KG1 (cell line): ENCODE measurements at regions not wholly inside any gene's neighbourhood (a gene's known extent, or its start where the extent isn't known, plus 50 kb on each side); places are given as distances from the start of the nearest gene placed in this dataset.

ENCODE experiments used
- DNase-seq: peaks from one replicate; lab custom pipeline; 2025; lab: John Stamatoyannopoulos, UW

- DNase-seq = peak; percentile 34
These were observed 84.9 kb upstream of the SLC44A3 start for GRCh38 chr1:94734963-94735901.

DNA sequence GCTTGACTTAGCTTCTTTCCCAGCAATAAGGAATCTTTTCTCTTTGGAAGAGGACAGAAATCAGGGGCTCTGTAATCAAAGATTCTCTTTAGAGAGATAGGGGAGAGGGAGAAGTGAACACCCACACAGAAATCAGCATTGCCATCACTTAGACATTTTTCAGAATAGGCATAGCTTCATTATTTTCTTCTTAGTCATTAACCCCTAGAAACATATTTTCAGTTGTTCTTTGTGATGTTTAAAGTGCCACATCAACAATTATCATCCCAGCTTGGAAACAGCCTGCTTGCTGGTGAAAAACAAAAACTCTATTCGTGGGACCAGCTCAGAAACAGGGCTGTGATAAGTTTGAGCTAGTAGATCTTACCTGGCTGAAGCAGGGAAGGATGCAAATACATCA lies 88.3 kb upstream of the SLC44A3 start:
- DNase-seq = no peak

- no peak for DNase-seq
These were observed 89.7 kb upstream of the SLC44A3 start for GRCh38 chr1:94730450-94730849.

DNA sequence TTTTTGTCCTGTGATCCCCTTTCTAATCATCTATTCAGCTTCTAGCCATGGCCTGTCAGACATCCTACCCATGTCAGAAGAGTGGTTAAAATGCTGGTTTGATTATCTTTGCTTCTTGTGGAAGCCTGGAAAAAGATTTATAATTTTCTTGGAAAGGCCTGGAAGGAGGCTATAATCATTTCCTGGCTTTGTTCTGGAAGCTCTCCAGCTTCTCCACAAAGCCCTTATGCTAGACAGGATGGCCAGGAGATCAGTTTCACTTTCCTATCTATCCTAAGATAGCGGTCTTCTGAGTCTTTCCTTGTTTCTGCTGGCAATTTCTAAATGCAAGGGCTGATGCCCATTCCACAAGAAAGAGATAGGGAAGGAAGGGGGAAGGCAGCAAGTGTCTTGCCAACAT lies 90.9 kb upstream of the SLC44A3 start:
- DNase-seq = no peak

GRCh38 chr1:94727846-94728715 lies 92.1 kb upstream of the SLC44A3 start:
- DNase-seq = no peak

GRCh38 chr1:94726981-94727685 lies 93.0 kb upstream of the SLC44A3 start:
- no peak for DNase-seq

GRCh38 chr1:94725566-94725965 lies 94.6 kb upstream of the SLC44A3 start:
- DNase-seq = no peak

DNA sequence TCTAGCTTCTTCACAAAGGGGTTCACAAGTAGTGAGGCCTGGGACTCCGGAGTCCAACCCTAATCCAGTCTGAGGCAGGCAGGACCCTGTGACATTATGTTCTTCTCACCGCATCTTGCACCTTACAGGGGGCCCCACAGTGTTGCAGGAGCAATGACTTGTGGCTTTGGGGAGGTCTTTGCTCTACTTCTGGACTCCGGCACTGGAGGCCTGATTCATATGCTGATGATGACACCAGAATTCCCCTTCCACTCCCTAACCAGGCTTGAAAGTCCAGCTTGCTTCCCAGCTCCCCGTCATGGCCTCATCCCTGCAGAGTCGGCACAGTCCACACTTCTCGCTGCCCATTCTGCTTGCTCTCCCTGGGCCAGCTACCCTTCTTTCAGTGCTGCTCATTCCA lies 96.3 kb upstream of the SLC44A3 start:
- no peak for DNase-seq

GRCh38 chr1:94723463-94723862 lies 96.7 kb upstream of the SLC44A3 start:
- DNase-seq = no peak

- DNase-seq = no peak
These were observed 98.0 kb upstream of the SLC44A3 start for GRCh38 chr1:94722181-94722580.

DNA sequence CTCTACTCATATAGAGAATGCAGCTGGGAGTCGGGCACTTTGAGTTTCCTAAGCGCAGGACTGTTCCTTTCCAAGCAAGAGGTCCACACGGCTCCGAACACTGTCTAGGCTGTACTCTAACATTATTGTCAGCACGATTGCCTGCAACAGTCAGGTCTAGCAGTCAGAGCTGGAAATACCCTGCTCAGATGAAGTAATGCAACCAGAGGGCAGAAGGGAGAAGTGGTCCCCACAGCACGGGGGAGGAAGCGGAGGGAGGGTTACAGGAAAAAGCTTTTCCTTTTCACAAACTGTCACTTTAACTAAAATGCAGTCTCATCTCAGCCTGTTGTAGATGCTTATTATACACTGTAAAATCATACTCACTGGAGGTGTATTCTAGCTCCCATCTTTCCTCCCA lies 98.9 kb upstream of the SLC44A3 start:
- DNase-seq = peak; percentile 73

- DNase-seq = no peak
These were observed 100.0 kb upstream of the SLC44A3 start for GRCh38 chr1:94719926-94720793.

DNA sequence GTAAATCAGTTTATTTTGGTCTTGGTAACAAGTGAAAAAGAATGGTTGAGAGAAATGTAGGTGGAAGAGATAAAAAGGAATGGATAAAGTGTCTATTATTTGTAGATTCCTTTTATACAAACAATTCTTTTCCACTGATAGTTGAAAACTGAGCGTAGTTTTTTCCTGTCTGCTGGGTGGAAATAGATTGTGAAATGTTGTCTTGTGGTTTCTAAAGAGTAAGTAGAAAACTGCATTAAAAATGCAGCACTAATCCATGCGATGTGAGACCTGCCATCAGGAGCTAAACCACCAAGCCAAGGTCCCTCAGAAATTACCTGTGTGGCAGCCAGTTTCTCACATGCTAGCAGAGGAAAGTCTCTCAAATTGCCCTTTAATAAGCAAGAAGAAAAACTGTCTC lies 103.2 kb upstream of the SLC44A3 start:
- no peak for DNase-seq

- no peak for DNase-seq
These were observed 104.8 kb upstream of the SLC44A3 start for GRCh38 chr1:94715321-94715720.

DNA sequence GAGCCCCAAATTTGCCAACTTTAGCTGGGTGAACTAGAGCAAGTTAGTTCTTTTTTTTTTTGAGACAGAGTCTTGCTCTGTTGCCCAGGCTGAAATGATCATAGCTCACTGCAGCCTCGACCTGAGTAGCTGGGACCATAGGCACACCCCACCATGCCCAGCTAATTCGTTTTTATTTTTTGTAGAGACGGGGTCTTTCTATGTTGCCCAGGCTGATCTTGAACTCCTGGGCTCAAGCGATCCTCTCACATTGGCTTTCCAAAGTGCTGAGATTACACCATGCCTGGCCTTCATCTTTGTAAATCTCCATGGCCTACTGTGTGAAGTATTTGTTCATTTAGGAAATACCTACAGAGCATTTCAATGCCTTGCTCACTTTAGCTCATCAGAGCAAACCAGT lies 105.6 kb upstream of the SLC44A3 start:
- no peak for DNase-seq

DNA sequence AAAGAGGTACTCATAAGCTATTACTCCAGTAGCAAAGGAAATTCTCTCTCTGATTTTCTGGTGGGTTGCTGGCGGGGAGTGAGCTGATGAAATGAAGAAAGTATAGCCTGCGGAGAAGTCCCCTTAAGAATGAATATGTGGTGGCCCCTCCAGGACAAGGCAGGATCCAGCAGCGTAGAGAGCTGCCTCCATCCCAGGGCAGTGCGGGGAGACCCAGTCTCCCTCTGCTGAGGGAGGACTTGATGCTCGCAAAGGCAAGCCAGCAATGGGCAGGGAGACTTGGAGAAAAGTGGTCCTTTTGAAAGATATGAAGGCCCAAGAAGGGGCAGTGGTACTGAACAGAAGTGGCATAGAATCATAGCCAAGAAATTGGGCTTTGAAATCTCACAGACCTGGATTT lies 106.0 kb upstream of the SLC44A3 start:
- no peak for DNase-seq

DNA sequence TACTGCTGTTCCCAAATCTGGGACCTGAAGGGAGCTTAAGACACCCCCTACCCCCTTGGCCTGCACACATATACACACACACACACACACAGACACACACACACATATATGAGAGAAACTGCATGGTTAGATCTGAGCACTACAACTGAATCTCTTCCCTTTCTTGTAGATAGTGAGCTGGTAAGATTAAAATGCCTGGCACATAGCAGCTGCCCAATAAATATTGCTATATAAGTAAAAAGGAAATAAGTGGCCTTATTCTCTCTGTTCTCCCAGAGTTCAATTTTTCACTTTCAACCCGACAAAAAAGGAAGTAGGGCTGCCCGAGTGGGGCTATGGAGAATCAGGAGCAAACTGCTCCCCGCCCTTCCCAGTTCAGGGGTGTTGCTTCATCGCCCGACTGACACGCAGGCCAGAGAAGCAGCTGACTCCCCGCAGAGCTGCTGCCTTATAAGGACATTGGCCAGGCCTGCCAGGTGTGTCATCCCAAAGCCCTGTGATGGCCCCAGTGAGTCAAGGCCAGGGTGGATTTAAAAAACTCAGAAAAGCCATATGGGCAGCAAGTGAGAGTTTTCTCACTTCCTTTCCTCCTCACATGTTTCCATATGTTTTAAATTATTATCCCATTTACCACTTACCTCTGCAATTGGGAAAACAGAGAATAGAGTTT lies 106.5 kb upstream of the SLC44A3 start:
- DNase-seq = peak; percentile 35

- DNase-seq = no peak
These were observed 110.1 kb upstream of the SLC44A3 start for GRCh38 chr1:94709891-94710581.

GRCh38 chr1:94708811-94709210 lies 111.3 kb upstream of the SLC44A3 start:
- no peak for DNase-seq

DNA sequence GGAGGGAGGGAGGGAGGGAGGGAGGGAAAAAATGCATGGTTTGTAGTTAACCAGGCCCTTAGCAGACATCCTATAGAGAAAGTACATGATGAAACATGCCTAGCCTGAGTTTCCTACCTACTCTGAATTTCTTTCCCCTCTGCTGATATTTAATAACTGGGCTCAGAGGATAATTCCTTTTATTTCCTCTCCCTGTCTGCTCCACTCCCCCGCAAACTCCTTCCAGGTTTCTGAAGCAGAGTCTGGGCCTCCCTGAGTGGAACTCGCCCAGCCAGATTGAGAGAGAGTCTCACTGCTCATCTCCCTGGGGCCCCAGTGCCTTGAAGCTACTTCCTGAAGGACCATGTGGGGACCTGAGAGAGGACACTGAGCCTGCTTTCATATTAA lies 111.9 kb upstream of the SLC44A3 start:
- no peak for DNase-seq
